ENCODE measurements at regions not wholly inside any gene's neighbourhood (a gene's known extent, or its start where the extent isn't known, plus 50 kb on each side); places are given as distances from the start of the nearest gene placed in this dataset.

DNA sequence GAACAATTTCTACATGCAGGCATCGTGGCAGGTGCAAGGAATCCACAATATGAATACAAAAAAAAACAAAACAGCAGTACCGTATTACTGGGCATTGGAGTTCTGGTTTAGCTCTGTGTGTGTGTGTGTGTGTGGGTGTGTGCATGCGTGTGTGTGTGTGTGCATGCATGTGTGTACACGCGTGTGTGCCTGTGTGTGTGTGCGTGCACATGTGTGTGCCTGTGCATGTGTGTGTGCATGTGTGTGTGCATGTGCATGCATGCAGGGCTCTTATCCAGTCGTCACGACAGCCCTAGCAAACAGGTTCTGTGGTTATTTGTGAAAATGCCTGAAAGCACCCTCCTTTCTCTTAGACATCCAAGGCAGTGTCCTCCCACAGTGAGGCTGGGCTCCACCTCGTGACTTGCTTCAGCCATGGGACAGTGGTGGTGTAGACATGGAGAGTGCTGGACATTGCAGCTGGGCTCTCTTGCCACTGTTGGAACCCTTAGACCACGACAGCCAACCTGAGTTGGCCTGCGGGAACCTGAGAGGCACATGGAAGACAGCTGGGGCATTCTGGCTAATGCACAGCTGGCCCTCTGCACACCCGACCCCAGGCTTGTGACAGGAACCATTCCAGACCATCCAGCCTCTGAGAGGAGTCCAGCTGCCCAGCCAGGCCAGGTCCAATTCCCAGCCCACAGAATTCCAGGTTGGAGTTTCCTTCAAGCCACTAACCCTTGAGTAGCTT, 173.4 kb upstream of the SHH start:
- Histone ChIP-seq H3K27ac (no peak overlapping the region), H3K4me3 (no peak overlapping the region), H3K36me3 (no peaks in the 10 kb centered on the region), H3K4me1 (no peaks in the 10 kb centered on the region), H3K27me3 (peaks cover 0 to 9% (median 0%) of the 10 kb centered on the region in 4 donors), H3K9me3 (no peaks in the 10 kb centered on the region)
- intact Hi-C loops (cut with DNase I) = no loop called here
- DNase-seq = no peak
- 81 to 87% methylated on average over 8 to 9 of the region's 12 CpGs for WGBS, 2 donors
- no peak for TF ChIP-seq POLR2A (IDR thresholded peaks at IDR 0.05)
- TF ChIP-seq, protein P1, sequence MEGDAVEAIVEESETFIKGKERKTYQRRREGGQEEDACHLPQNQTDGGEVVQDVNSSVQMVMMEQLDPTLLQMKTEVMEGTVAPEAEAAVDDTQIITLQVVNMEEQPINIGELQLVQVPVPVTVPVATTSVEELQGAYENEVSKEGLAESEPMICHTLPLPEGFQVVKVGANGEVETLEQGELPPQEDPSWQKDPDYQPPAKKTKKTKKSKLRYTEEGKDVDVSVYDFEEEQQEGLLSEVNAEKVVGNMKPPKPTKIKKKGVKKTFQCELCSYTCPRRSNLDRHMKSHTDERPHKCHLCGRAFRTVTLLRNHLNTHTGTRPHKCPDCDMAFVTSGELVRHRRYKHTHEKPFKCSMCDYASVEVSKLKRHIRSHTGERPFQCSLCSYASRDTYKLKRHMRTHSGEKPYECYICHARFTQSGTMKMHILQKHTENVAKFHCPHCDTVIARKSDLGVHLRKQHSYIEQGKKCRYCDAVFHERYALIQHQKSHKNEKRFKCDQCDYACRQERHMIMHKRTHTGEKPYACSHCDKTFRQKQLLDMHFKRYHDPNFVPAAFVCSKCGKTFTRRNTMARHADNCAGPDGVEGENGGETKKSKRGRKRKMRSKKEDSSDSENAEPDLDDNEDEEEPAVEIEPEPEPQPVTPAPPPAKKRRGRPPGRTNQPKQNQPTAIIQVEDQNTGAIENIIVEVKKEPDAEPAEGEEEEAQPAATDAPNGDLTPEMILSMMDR (IDR thresholded peaks at IDR 0.05) = no peak

DNA sequence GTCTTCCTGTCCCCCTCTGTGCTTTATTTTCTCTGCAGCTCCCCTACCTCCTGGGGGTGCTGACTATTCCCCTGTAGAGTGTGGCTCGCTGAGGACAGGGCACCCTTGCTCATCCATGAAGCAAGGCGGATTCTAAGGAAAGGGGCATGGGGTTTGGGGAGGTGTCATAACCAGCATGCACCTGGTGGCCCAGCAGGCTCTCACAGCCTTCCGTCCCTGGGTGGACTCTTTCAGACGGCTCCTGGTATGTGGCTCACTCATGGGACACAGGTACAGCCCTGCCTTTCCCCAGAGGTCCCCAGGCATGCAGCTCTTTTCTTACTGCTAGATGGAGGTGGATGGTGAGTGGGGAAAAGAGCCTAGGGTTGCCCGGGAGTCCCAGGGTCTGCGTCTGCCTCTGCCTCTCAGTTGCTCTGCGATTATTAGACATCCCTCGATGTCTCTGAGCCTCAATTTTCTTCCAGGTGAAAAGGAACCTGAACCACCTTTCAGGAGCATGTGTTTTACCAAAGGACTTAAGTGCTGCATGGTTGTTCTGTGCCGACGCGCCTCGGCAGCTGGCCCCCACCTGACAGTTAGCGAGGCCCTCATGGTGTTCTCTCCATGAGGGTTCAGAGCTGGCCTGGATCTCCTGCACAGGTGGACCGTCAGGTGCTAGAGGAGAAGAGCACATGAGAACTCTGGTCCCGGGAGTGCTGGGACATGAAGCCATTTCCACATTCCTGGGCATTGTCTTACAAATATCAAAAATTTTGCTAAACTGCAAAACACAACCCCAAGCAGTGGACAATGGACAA, 172.5 kb upstream of the SHH start:
- intact Hi-C loops (cut with DNase I) = no loop called here
- WGBS, 2 donors = 86 to 92% methylated on average over 6 to 9 of the region's 15 CpGs
- H3K27ac ChIP-seq = no peak overlapping the region

DNA sequence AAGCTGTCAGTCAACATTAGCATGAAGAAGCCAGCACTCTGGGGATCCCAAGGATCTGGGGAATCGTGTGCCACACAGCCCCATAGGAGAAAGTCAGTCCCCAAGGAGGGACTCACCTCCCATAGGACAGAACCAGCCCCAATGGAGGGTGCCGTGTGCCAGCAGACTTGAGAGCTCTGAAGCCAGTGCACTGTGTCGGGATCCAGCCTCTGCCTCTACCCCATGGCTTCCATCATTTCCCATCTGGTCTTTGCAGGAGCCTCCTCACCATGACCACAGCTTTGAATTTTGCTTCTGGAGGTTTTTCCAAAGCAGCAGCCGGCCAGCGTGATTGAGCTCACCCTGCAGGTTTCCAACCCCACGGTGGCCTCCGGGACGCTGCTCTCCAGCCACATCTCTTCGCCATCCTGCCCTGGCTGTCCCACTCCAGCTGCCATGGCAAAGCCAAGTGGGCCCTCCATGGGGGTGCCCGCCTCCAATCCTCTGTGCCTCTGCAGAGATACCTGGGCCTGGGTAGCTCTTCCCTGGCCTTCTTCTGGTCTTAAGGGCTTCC, 171.8 kb upstream of the SHH start:
- no peak for DNase-seq
- 76 to 83% methylated on average over 8 to 10 of the region's 10 CpGs for WGBS, 2 donors
- no peaks in the 10 kb centered on the region for H3K9me3 ChIP-seq
- no peaks in the 10 kb centered on the region for H3K4me1 ChIP-seq
- H3K27ac ChIP-seq = no peak overlapping the region
- no peaks in the 10 kb centered on the region for H3K36me3 ChIP-seq
- intact Hi-C loops (cut with DNase I) = no loop called here
- TF ChIP-seq, protein P1 (IDR thresholded peaks at IDR 0.05) = no peak
- no peak for TF ChIP-seq POLR2A (IDR thresholded peaks at IDR 0.05)
- no peak overlapping the region for H3K4me3 ChIP-seq
- peaks cover 0 to 18% (median 0%) of the 10 kb centered on the region in 4 donors for H3K27me3 ChIP-seq

More for the DNA sequence above, 172.5 kb upstream of the SHH start:
- no peaks in the 10 kb centered on the region for H3K36me3 ChIP-seq
- TF ChIP-seq, protein P1 (IDR thresholded peaks at IDR 0.05) = no peak
- TF ChIP-seq POLR2A (IDR thresholded peaks at IDR 0.05) = no peak
- H3K4me3 ChIP-seq = no peak overlapping the region
- H3K27me3 ChIP-seq = peaks cover 0 to 15% (median 0%) of the 10 kb centered on the region in 4 donors
- H3K4me1 ChIP-seq = no peaks in the 10 kb centered on the region
- no peak for DNase-seq
- no peaks in the 10 kb centered on the region for H3K9me3 ChIP-seq

DNA sequence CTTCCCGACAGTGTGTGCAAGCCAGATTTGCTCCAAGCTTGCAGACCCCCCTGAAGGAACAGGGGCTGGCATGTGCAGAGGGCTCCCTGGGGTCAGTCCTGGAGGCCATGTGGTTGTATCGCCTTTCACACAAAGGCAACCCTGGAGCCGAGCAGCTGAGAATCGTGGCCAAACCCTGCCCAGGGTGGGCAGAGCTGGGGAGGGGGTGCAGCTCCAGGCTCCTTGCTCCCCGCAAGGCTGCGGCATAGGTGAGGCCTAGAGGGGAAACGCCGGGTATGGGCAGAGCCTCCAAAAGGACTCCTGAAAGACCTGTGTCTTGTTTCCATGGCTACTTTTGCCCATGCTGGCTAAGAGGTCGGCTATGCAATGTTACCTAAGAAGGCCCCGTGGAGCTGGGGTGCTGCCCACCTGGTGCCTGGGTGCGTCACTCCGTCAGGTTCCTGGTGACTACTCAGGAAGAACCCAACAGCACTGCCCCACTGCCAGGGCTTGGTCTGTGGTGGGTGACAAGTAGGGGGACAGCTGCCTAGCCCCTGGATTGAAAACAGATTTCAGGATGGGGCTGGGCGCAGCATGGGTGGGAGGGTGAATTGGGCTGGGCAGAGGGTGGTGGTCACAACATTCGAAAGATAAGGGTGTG, 171.0 kb upstream of the SHH start:
- DNase-seq = no peak
- intact Hi-C loops (cut with DNase I) = no loop called here
- Histone ChIP-seq H3K9me3 (no peaks in the 10 kb centered on the region), H3K36me3 (no peaks in the 10 kb centered on the region), H3K27me3 (peaks cover 0 to 18% (median 0%) of the 10 kb centered on the region in 4 donors), H3K4me1 (no peaks in the 10 kb centered on the region), H3K27ac (no peak overlapping the region), H3K4me3 (no peak overlapping the region)
- WGBS, 2 donors = 81 to 86% methylated on average over 3 to 10 of the region's 14 CpGs
- TF ChIP-seq, protein P1 (IDR thresholded peaks at IDR 0.05) = no peak
- no peak for TF ChIP-seq POLR2A (IDR thresholded peaks at IDR 0.05)

Data from esophagus squamous epithelium (tissue), 5 donors.